ENCODE measurements at regions not wholly inside any gene's neighbourhood (a gene's known extent, or its start where the extent isn't known, plus 50 kb on each side); places are given as distances from the start of the nearest gene placed in this dataset.

GRCh38 chr17:36730095-36730808, 128.9 kb downstream of the MRM1 start:
- no peak for DNase-seq

- DNase-seq, result peak; percentile 84
These were observed 129.6 kb downstream of the MRM1 start for GRCh38 chr17:36730857-36731490.

- DNase-seq, result peak; percentile 83
These were observed 130.4 kb downstream of the MRM1 start for GRCh38 chr17:36731811-36732210.

GRCh38 chr17:36732351-36732750, 131.0 kb downstream of the MRM1 start:
- DNase-seq, result no peak

- no peak for DNase-seq
These were observed 135.1 kb downstream of the MRM1 start for GRCh38 chr17:36736201-36737156.

GRCh38 chr17:36739208-36739607, 137.8 kb downstream of the MRM1 start:
- DNase-seq, result no peak

GRCh38 chr17:36740157-36740556, 138.8 kb downstream of the MRM1 start:
- DNase-seq, result no peak

GRCh38 chr17:36741019-36741902, 139.9 kb downstream of the MRM1 start:
- no peak for DNase-seq

- peak; percentile 36 for DNase-seq
These were observed 141.1 kb downstream of the MRM1 start for GRCh38 chr17:36742267-36743000.

- DNase-seq, result peak; percentile 66
These were observed 141.7 kb downstream of the MRM1 start for GRCh38 chr17:36743130-36743529.

GRCh38 chr17:36746381-36747053, 145.1 kb downstream of the MRM1 start:
- DNase-seq, result no peak

GRCh38 chr17:36747861-36748260, 146.5 kb downstream of the MRM1 start:
- DNase-seq, result no peak

GRCh38 chr17:36748272-36748671, 146.9 kb downstream of the MRM1 start:
- DNase-seq, result no peak

GRCh38 chr17:36749493-36749892, 148.1 kb downstream of the MRM1 start:
- DNase-seq, result no peak

GRCh38 chr17:36750316-36750885, 149.0 kb downstream of the MRM1 start:
- no peak for DNase-seq

- DNase-seq, result no peak
These were observed 150.9 kb downstream of the MRM1 start for GRCh38 chr17:36752096-36752888.

- no peak for DNase-seq
These were observed 154.2 kb downstream of the MRM1 start for GRCh38 chr17:36755586-36755985.

- DNase-seq, result no peak
These were observed 155.3 kb downstream of the MRM1 start for GRCh38 chr17:36756695-36757094.

GRCh38 chr17:36760425-36760824, 159.0 kb downstream of the MRM1 start:
- no peak for DNase-seq
